ENCODE measurements at regions not wholly inside any gene's neighbourhood (a gene's known extent, or its start where the extent isn't known, plus 50 kb on each side); places are given as distances from the start of the nearest gene placed in this dataset.

GRCh38 chr21:27447843-27448242 is 481.0 kb upstream of the ADAMTS5 start:
- no peak for DNase-seq (ENCODE audit: low read depth in 2 of 2)

- no peak for DNase-seq (ENCODE audit: low read depth in 2 of 2)
Measured at GRCh38 chr21:27429710-27430341, 462.9 kb upstream of the ADAMTS5 start.

GRCh38 chr21:27426196-27426595 is 459.3 kb upstream of the ADAMTS5 start:
- no peak for DNase-seq (ENCODE audit: low read depth in 2 of 2)

GRCh38 chr21:27425574-27425973 is 458.7 kb upstream of the ADAMTS5 start:
- no peak for DNase-seq (ENCODE audit: low read depth in 2 of 2)

- DNase-seq (ENCODE audit: low read depth in 2 of 2) = no peak
Measured at GRCh38 chr21:27425172-27425571, 458.3 kb upstream of the ADAMTS5 start.

GRCh38 chr21:27424601-27425000 is 457.7 kb upstream of the ADAMTS5 start:
- no peak for DNase-seq (ENCODE audit: low read depth in 2 of 2)

- no peak for DNase-seq (ENCODE audit: low read depth in 2 of 2)
Measured at GRCh38 chr21:27423906-27424595, 457.2 kb upstream of the ADAMTS5 start.

- DNase-seq (ENCODE audit: low read depth in 2 of 2) = no peak
Measured at GRCh38 chr21:27423038-27423437, 456.1 kb upstream of the ADAMTS5 start.

GRCh38 chr21:27422435-27422834 is 455.5 kb upstream of the ADAMTS5 start:
- DNase-seq (ENCODE audit: low read depth in 2 of 2) = no peak

- no peak for DNase-seq (ENCODE audit: low read depth in 2 of 2)
Measured at GRCh38 chr21:27421654-27422053, 454.8 kb upstream of the ADAMTS5 start.

- DNase-seq (ENCODE audit: low read depth in 2 of 2) = no peak
Measured at GRCh38 chr21:27419153-27419552, 452.3 kb upstream of the ADAMTS5 start.

GRCh38 chr21:27418346-27418745 is 451.5 kb upstream of the ADAMTS5 start:
- DNase-seq (ENCODE audit: low read depth in 2 of 2) = no peak

GRCh38 chr21:27412530-27412929 is 445.6 kb upstream of the ADAMTS5 start:
- DNase-seq (ENCODE audit: low read depth in 2 of 2) = no peak

GRCh38 chr21:27408826-27409225 is 441.9 kb upstream of the ADAMTS5 start:
- DNase-seq (ENCODE audit: low read depth in 2 of 2) = no peak

- DNase-seq (ENCODE audit: low read depth in 2 of 2) = no peak
Measured at GRCh38 chr21:27407271-27407670, 440.4 kb upstream of the ADAMTS5 start.

GRCh38 chr21:27406300-27407009 is 439.6 kb upstream of the ADAMTS5 start:
- no peak for DNase-seq (ENCODE audit: low read depth in 2 of 2)

- no peak for DNase-seq (ENCODE audit: low read depth in 2 of 2)
Measured at GRCh38 chr21:27403011-27403410, 436.1 kb upstream of the ADAMTS5 start.

- no peak for DNase-seq (ENCODE audit: low read depth in 2 of 2)
Measured at GRCh38 chr21:27400045-27400444, 433.2 kb upstream of the ADAMTS5 start.

- no peak for DNase-seq (ENCODE audit: low read depth in 2 of 2)
Measured at GRCh38 chr21:27397578-27397977, 430.7 kb upstream of the ADAMTS5 start.

- no peak for DNase-seq (ENCODE audit: low read depth in 2 of 2)
Measured at GRCh38 chr21:27393726-27394125, 426.8 kb upstream of the ADAMTS5 start.

GRCh38 chr21:27391990-27392389 is 425.1 kb upstream of the ADAMTS5 start:
- no peak for DNase-seq (ENCODE audit: low read depth in 2 of 2)

- no peak for DNase-seq (ENCODE audit: low read depth in 2 of 2)
Measured at GRCh38 chr21:27390384-27390783, 423.5 kb upstream of the ADAMTS5 start.

GRCh38 chr21:27388825-27389224 is 421.9 kb upstream of the ADAMTS5 start:
- no peak for DNase-seq (ENCODE audit: low read depth in 2 of 2)
